ENCODE measurements at regions not wholly inside any gene's neighbourhood (a gene's known extent, or its start where the extent isn't known, plus 50 kb on each side); places are given as distances from the start of the nearest gene placed in this dataset.

GRCh38 chr14:98949051-98949450, 322.9 kb downstream of the BCL11B start:
- TF ChIP-seq CEBPB (IDR thresholded peaks at IDR 0.05) (no peak), TAF1 (IDR thresholded peaks at IDR 0.05; ENCODE audit: low read depth) (no peak)
